Trophoblast cell (in vitro differentiated cells and primary cell): ENCODE measurements at regions not wholly inside any gene's neighbourhood (a gene's known extent, or its start where the extent isn't known, plus 50 kb on each side); places are given as distances from the start of the nearest gene placed in this dataset.

Experiments
- DNase-seq, 2 donors: peaks; one replicate each; pipeline ENCODE4 v3.0.0-alpha.2; 2016
- H2AFZ ChIP-seq: 2 replicates; pipeline ENCODE4 v1.6.1; 2013; ENCODE audit warnings: low read length, moderate library complexity, mild to moderate bottlenecking; ENCODE audit not compliant: insufficient read depth, poor library complexity
- H2AK5ac ChIP-seq: 2 replicates; pipeline ENCODE4 v1.6.1; 2013; ENCODE audit warnings: mild to moderate bottlenecking, low read length
- H2BK120ac ChIP-seq: 2 replicates; pipeline ENCODE4 v1.6.1; 2013; ENCODE audit warnings: low read length, mild to moderate bottlenecking, moderate library complexity; ENCODE audit not compliant: insufficient read depth, poor library complexity
- H2BK12ac ChIP-seq: 2 replicates; pipeline ENCODE4 v1.6.1; 2013; ENCODE audit warnings: mild to moderate bottlenecking, low read length, moderate library complexity
- H2BK5ac ChIP-seq: 2 replicates; pipeline ENCODE4 v1.6.1; 2013; ENCODE audit warnings: low read length, low read depth, moderate library complexity, mild to moderate bottlenecking; ENCODE audit not compliant: poor library complexity
- H3K14ac ChIP-seq: 2 replicates; pipeline ENCODE4 v1.6.1; 2013; ENCODE audit warnings: mild to moderate bottlenecking, low read length
- H3K18ac ChIP-seq: 2 replicates; pipeline ENCODE4 v1.6.1; 2013; ENCODE audit warnings: mild to moderate bottlenecking, low read length
- H3K23ac ChIP-seq: 2 replicates; pipeline ENCODE4 v1.6.1; 2013; ENCODE audit warnings: low read length
- H3K27ac ChIP-seq: 2 replicates; pipeline ENCODE4 v1.5.1; 2013; ENCODE audit warnings: low read depth, mild to moderate bottlenecking, inconsistent platforms, low read length, moderate library complexity
- H3K27me3 ChIP-seq: 2 replicates; pipeline ENCODE4 v1.6.1; 2013; ENCODE audit warnings: inconsistent platforms, mild to moderate bottlenecking, low read length, moderate library complexity; ENCODE audit not compliant: insufficient read depth
- H3K36me3 ChIP-seq, 2 experiments: 1 replicate in 1 of 2; 2 replicates in 1 of 2; pipeline ENCODE4 v1.6.1; 2013; ENCODE audit warnings: low read length in 2 of 2, mild to moderate bottlenecking in 2 of 2, moderate library complexity in 1 of 2; ENCODE audit not compliant: insufficient read depth in 2 of 2, control insufficient read depth in 1 of 2
- H3K4ac ChIP-seq: 2 replicates; pipeline ENCODE4 v1.6.1; 2013; ENCODE audit warnings: low read depth, mild to moderate bottlenecking, low read length, moderate library complexity
- H3K4me1 ChIP-seq, 2 experiments: 1 replicate in 1 of 2; 2 replicates in 1 of 2; pipeline ENCODE4 v1.6.1; 2013; ENCODE audit warnings: low read length in 2 of 2, mild to moderate bottlenecking in 2 of 2, moderate library complexity in 1 of 2; ENCODE audit not compliant: insufficient read depth in 2 of 2, control insufficient read depth in 1 of 2
- H3K4me2 ChIP-seq: 2 replicates; pipeline ENCODE4 v1.6.1; 2013; ENCODE audit warnings: inconsistent platforms, mild to moderate bottlenecking, low read length, moderate library complexity
- H3K4me3 ChIP-seq: 2 replicates; pipeline ENCODE4 v1.5.1; 2013; ENCODE audit warnings: mild to moderate bottlenecking, low read depth, low read length, inconsistent platforms
- H3K79me1 ChIP-seq: one replicate; pipeline ENCODE4 v1.6.1; 2013; ENCODE audit warnings: low read length
- H3K79me2 ChIP-seq: 2 replicates; pipeline ENCODE4 v1.6.1; 2013; ENCODE audit warnings: low read length, mild to moderate bottlenecking; ENCODE audit not compliant: control insufficient read depth, insufficient read depth, poor library complexity
- H3K9ac ChIP-seq: 2 replicates; pipeline ENCODE4 v1.6.1; 2013; ENCODE audit warnings: mild to moderate bottlenecking, low read length
- H3K9me3 ChIP-seq: 2 replicates; pipeline ENCODE4 v1.6.1; 2013; ENCODE audit warnings: low read depth, mild to moderate bottlenecking, control low read depth, inconsistent platforms, low read length; ENCODE audit not compliant: insufficient read depth
- H4K12ac ChIP-seq: 2 replicates; pipeline ENCODE4 v1.6.1; 2013; ENCODE audit warnings: low read depth, mild to moderate bottlenecking, low read length, moderate library complexity
- H4K8ac ChIP-seq: 2 replicates; pipeline ENCODE4 v1.6.1; 2013; ENCODE audit warnings: low read depth, mild to moderate bottlenecking, low read length, moderate library complexity
- H4K91ac ChIP-seq: one replicate; pipeline ENCODE4 v1.6.1; 2013; ENCODE audit warnings: low read depth, mild to moderate bottlenecking, low read length, moderate library complexity
- WGBS: extraction: QIAGEN DNeasy Blood & Tissue Kit; methylation state at CpG from one replicate; pipeline ENCODE4 v1.1.7; 2013; ENCODE audit warnings: missing lambda C conversion rate; ENCODE audit not compliant: insufficient read length, insufficient coverage; ENCODE audit errors: extremely low coverage; 5-methylcytosine and 5-hydroxymethylcytosine counted together

GRCh38 chr12:107397890-107398500, 287.6 kb upstream of the PWP1 start:
- H3K4me2 ChIP-seq = no peak overlapping the region
- H4K12ac ChIP-seq = no peak overlapping the region
- H3K36me3 ChIP-seq = no peaks in the 10 kb centered on the region
- WGBS = no CpG with 5 or more reads among the region's 11 CpGs
- no peak overlapping the region for H3K18ac ChIP-seq
- no peaks in the 10 kb centered on the region for H3K9me3 ChIP-seq
- H2BK5ac ChIP-seq = no peak overlapping the region
- H3K9ac ChIP-seq = no peak overlapping the region
- no peak overlapping the region for H2AFZ ChIP-seq
- H3K14ac ChIP-seq = no peak overlapping the region
- H3K23ac ChIP-seq = no peak overlapping the region
- no peak overlapping the region for H3K4me3 ChIP-seq
- no peaks in the 10 kb centered on the region for H3K79me2 ChIP-seq
- no peak overlapping the region for H2AK5ac ChIP-seq
- no peak overlapping the region for H4K91ac ChIP-seq
- no peak overlapping the region for H2BK12ac ChIP-seq
- DNase-seq = peak; percentile 12 to 64
- H4K8ac ChIP-seq = no peak overlapping the region
- no peak overlapping the region for H3K27ac ChIP-seq
- no peak overlapping the region for H2BK120ac ChIP-seq
- no peak overlapping the region for H3K4ac ChIP-seq
- no peaks in the 10 kb centered on the region for H3K79me1 ChIP-seq
- peaks cover 4 to 8% of the 10 kb centered on the region in 2 experiments for H3K4me1 ChIP-seq
- H3K27me3 ChIP-seq = no peaks in the 10 kb centered on the region

GRCh38 chr12:107399046-107399445, 286.6 kb upstream of the PWP1 start:
- peak in 1 of 2 donors; percentile 47 for DNase-seq
- H3K36me3 ChIP-seq = no peaks in the 10 kb centered on the region
- no peak overlapping the region for H3K27ac ChIP-seq
- H2AK5ac ChIP-seq = no peak overlapping the region
- H4K91ac ChIP-seq = no peak overlapping the region
- H3K23ac ChIP-seq = no peak overlapping the region
- no peak overlapping the region for H2BK12ac ChIP-seq
- no peaks in the 10 kb centered on the region for H3K79me1 ChIP-seq
- H3K79me2 ChIP-seq = no peaks in the 10 kb centered on the region
- no peak overlapping the region for H2BK120ac ChIP-seq
- H4K12ac ChIP-seq = no peak overlapping the region
- no peak overlapping the region for H3K9ac ChIP-seq
- H3K14ac ChIP-seq = no peak overlapping the region
- H3K9me3 ChIP-seq = no peaks in the 10 kb centered on the region
- H3K4me1 ChIP-seq = peaks cover 4 to 8% of the 10 kb centered on the region in 2 experiments
- WGBS = no CpG with 5 or more reads among the region's 5 CpGs
- H3K27me3 ChIP-seq = no peaks in the 10 kb centered on the region
- no peak overlapping the region for H3K4me3 ChIP-seq
- no peak overlapping the region for H2AFZ ChIP-seq
- no peak overlapping the region for H2BK5ac ChIP-seq
- H3K4ac ChIP-seq = no peak overlapping the region
- H4K8ac ChIP-seq = no peak overlapping the region
- no peak overlapping the region for H3K18ac ChIP-seq
- no peak overlapping the region for H3K4me2 ChIP-seq

- no peak overlapping the region for H3K4me3 ChIP-seq
- no peak overlapping the region for H3K4ac ChIP-seq
- H3K23ac ChIP-seq = no peak overlapping the region
- no CpG with 5 or more reads among the region's 14 CpGs for WGBS
- H2BK12ac ChIP-seq = no peak overlapping the region
- no peak overlapping the region for H3K18ac ChIP-seq
- H3K9ac ChIP-seq = no peak overlapping the region
- no peaks in the 10 kb centered on the region for H3K36me3 ChIP-seq
- no peaks in the 10 kb centered on the region for H3K79me1 ChIP-seq
- H2AK5ac ChIP-seq = no peak overlapping the region
- no peak overlapping the region for H4K12ac ChIP-seq
- H3K9me3 ChIP-seq = no peaks in the 10 kb centered on the region
- H3K4me2 ChIP-seq = no peak overlapping the region
- DNase-seq = no peak
- no peak overlapping the region for H4K8ac ChIP-seq
- no peak overlapping the region for H2AFZ ChIP-seq
- H3K4me1 ChIP-seq = peaks cover 4 to 8% of the 10 kb centered on the region in 2 experiments
- no peaks in the 10 kb centered on the region for H3K27me3 ChIP-seq
- H2BK120ac ChIP-seq = no peak overlapping the region
- H4K91ac ChIP-seq = no peak overlapping the region
- H3K79me2 ChIP-seq = no peaks in the 10 kb centered on the region
- H3K14ac ChIP-seq = no peak overlapping the region
- no peak overlapping the region for H2BK5ac ChIP-seq
- no peak overlapping the region for H3K27ac ChIP-seq
Observed at GRCh38 chr12:107400686-107401447, 284.7 kb upstream of the PWP1 start.

GRCh38 chr12:107402041-107403022, 283.3 kb upstream of the PWP1 start:
- Histone ChIP-seq H3K4me3 (no peak overlapping the region), H2AK5ac (no peak overlapping the region), H3K79me1 (no peaks in the 10 kb centered on the region), H3K14ac (no peak overlapping the region), H3K4ac (no peak overlapping the region), H3K4me2 (no peak overlapping the region), H3K79me2 (no peaks in the 10 kb centered on the region), H3K27me3 (no peaks in the 10 kb centered on the region), H2AFZ (no peak overlapping the region), H3K4me1 (peaks cover 4 to 8% of the 10 kb centered on the region in 2 experiments), H3K27ac (no peak overlapping the region), H3K36me3 (no peaks in the 10 kb centered on the region), H2BK120ac (no peak overlapping the region), H4K12ac (no peak overlapping the region), H3K18ac (no peak overlapping the region), H3K9ac (no peak overlapping the region), H4K8ac (no peak overlapping the region), H2BK12ac (no peak overlapping the region), H3K9me3 (no peaks in the 10 kb centered on the region), H2BK5ac (no peak overlapping the region), H4K91ac (no peak overlapping the region), H3K23ac (no peak overlapping the region)
- WGBS = no CpG with 5 or more reads among the region's 5 CpGs
- peak; percentile 63 to 77 for DNase-seq
